Endothelial cell of umbilical vein (primary cell): ENCODE measurements at regions not wholly inside any gene's neighbourhood (a gene's known extent, or its start where the extent isn't known, plus 50 kb on each side); places are given as distances from the start of the nearest gene placed in this dataset.

Experiments
- BruUV-seq: library from RNA; stranded (reverse); fragments of 400-500 nt; replicated peaks from 2 replicates; lab custom pipeline; 2021; lab: Mats Ljungman, UMichigan
- CTCF ChIA-PET: fragments of 300-600, 350-600 bp; sonication (Branson Sonifier 250); formaldehyde crosslinking; loops from one replicate; lab custom pipeline; 2021; ENCODE audit warnings: antibody characterized with exemption, inconsistent platforms; lab: Charles Lee
- POLR2A ChIA-PET: fragments of 300-600, 350-600 bp; sonication (Branson Sonifier 250); formaldehyde crosslinking; loops from one replicate; lab custom pipeline; 2021; ENCODE audit warnings: antibody characterized with exemption, inconsistent platforms; lab: Charles Lee
- DNase-seq: peaks from one replicate; pipeline ENCODE4 v3.0.0-alpha.2; 2011; ENCODE audit warnings: low read depth, low spot score
- FAIRE-seq: peaks from 2 replicates; lab custom pipeline; 2011; peaks lifted over from hg19 to GRCh38; lab: Jason Lieb, UNC
- H2AFZ ChIP-seq: 2 replicates; pipeline ENCODE4 v1.6.0; 2012; ENCODE audit warnings: low read depth, low read length, control low read depth, inconsistent platforms
- H3K27ac ChIP-seq: 2 replicates; pipeline ENCODE4 v1.5.1; 2011; ENCODE audit warnings: low read depth, mild to moderate bottlenecking, control low read depth, low read length, moderate library complexity; ENCODE audit not compliant: insufficient read depth
- H3K27me3 ChIP-seq, 2 experiments: 2 replicates each; pipeline versions ENCODE4 v1.6.0 to v1.6.1; 2011; ENCODE audit warnings: low read length in 2 of 2, mixed read lengths in 1 of 2; ENCODE audit not compliant: control insufficient read depth in 2 of 2, insufficient read depth in 2 of 2
- H3K36me3 ChIP-seq, 2 experiments: 2 replicates in 1 of 2; 3 replicates in 1 of 2; pipeline ENCODE4 v1.5.1; 2011; ENCODE audit warnings: low read length in 2 of 2, mild to moderate bottlenecking in 1 of 2, moderate library complexity in 1 of 2; ENCODE audit not compliant: control insufficient read depth in 2 of 2, insufficient read depth in 2 of 2; ENCODE audit errors: extremely low read depth in 1 of 2
- H3K4me1 ChIP-seq: 3 replicates; pipeline ENCODE4 v1.5.1; 2011; ENCODE audit warnings: mild to moderate bottlenecking, low read length; ENCODE audit not compliant: control insufficient read depth, insufficient read depth; ENCODE audit errors: extremely low read depth
- H3K4me2 ChIP-seq: 2 replicates; pipeline ENCODE4 v1.6.1; 2011; ENCODE audit warnings: low read length, control low read depth, mixed read lengths; ENCODE audit not compliant: insufficient read depth
- H3K4me3 ChIP-seq, 3 experiments: fragments of 200-600 bp in 1 of 3; sonication (generic), shearing (Covaris generic) in 1 of 3; replicated peaks in 1 of 3; 2 replicates each; pipeline ENCODE4 v1.5.1; 2011 to 2016; ENCODE audit warnings: control low read depth in 3 of 3, low read length in 3 of 3, mild to moderate bottlenecking in 2 of 3, inconsistent platforms in 1 of 3, low read depth in 1 of 3, moderate library complexity in 1 of 3; ENCODE audit not compliant: insufficient read depth in 1 of 3
- H3K79me2 ChIP-seq: 2 replicates; pipeline ENCODE4 v1.6.0; 2012; ENCODE audit warnings: low read length, inconsistent platforms; ENCODE audit not compliant: control insufficient read depth, insufficient read depth
- H3K9ac ChIP-seq: replicated peaks from 2 replicates; pipeline ENCODE3; 2011; ENCODE audit warnings: low read length, control low read depth; ENCODE audit not compliant: insufficient read depth; ENCODE audit errors: extremely low read depth
- H3K9me1 ChIP-seq: replicated peaks from 3 replicates; pipeline ENCODE4 v1.6.0; 2011; ENCODE audit warnings: mild to moderate bottlenecking, low read length; ENCODE audit not compliant: control insufficient read depth, insufficient read depth; ENCODE audit errors: extremely low read depth
- H3K9me3 ChIP-seq: replicated peaks from 2 replicates; pipeline ENCODE4 v1.5.1; 2012; ENCODE audit warnings: low read length, inconsistent platforms; ENCODE audit not compliant: control insufficient read depth, insufficient read depth
- H4K20me1 ChIP-seq: replicated peaks from 2 replicates; pipeline ENCODE3; 2011; ENCODE audit warnings: mild to moderate bottlenecking, low read length; ENCODE audit not compliant: control insufficient read depth, insufficient read depth; ENCODE audit errors: extremely low read depth
- EZH2 ChIP-seq: IDR thresholded peaks from 2 replicates; pipeline ENCODE4 v1.6.1; 2012; ENCODE audit warnings: borderline replicate concordance, low read depth, mild to moderate bottlenecking, moderate library complexity, low read length, inconsistent platforms; ENCODE audit not compliant: severe bottlenecking
- FOS ChIP-seq: IDR thresholded peaks from 2 replicates; pipeline ENCODE4 v1.6.1; 2011; ENCODE audit warnings: mild to moderate bottlenecking, low read length, moderate library complexity, borderline replicate concordance; ENCODE audit not compliant: insufficient read depth
- GATA2 ChIP-seq: IDR thresholded peaks from 2 replicates; pipeline ENCODE4 v1.7.0; 2011; ENCODE audit warnings: low read depth, mild to moderate bottlenecking, moderate library complexity, mixed read lengths, low read length; ENCODE audit not compliant: insufficient read length, insufficient read depth
- JUN ChIP-seq: IDR thresholded peaks from 2 replicates; pipeline ENCODE4 v1.6.1; 2011; ENCODE audit warnings: borderline replicate concordance, low read depth; ENCODE audit not compliant: insufficient read length, insufficient read depth
- MYC ChIP-seq: IDR thresholded peaks from one replicate; pipeline ENCODE4 v1.6.1; 2011; ENCODE audit warnings: mild to moderate bottlenecking, low read depth, low read length
- POLR2A ChIP-seq: IDR thresholded peaks from 2 replicates; pipeline ENCODE4 v1.6.1; 2012; ENCODE audit warnings: low read depth, mild to moderate bottlenecking, control low read depth, low read length
- POLR2AphosphoS5 ChIP-seq: IDR thresholded peaks from 2 replicates; pipeline ENCODE4 v1.6.1; 2012; ENCODE audit warnings: low read depth, mild to moderate bottlenecking, control low read depth, low read length, moderate library complexity; ENCODE audit not compliant: insufficient read depth
- dilution Hi-C: fragments of 300-500 bp; cut with MboI; formaldehyde crosslinking; loops from one replicate; pipeline ENCODE4 v1.15.0; 2019; ENCODE audit warnings: low sequenced_read_pairs; ENCODE audit not compliant: extremely low pct_ligation_motif_present
- intact Hi-C: fragments of 100-400 bp; cut with micrococcal nuclease; formaldehyde crosslinking; loops from one replicate; pipeline ENCODE4 v1.10.0; 2022
- TF ChIP-seq, protein P1 (sequence below), 2 donors: IDR thresholded peaks; 1 replicate in 1 of 2; 2 replicates in 1 of 2; pipeline ENCODE4 v1.5.1; 2011; ENCODE audit warnings: low read length in 2 of 2, mild to moderate bottlenecking in 2 of 2, moderate library complexity in 2 of 2, control low read depth in 1 of 2, inconsistent platforms in 1 of 2, low read depth in 1 of 2; ENCODE audit not compliant: insufficient read depth in 1 of 2; ENCODE audit errors: extremely low read depth in 1 of 2
- TF ChIP-seq, protein P2 (sequence below): IDR thresholded peaks from 2 replicates; pipeline ENCODE4 v1.6.1; 2011; ENCODE audit not compliant: insufficient read depth, insufficient read length

DNA sequence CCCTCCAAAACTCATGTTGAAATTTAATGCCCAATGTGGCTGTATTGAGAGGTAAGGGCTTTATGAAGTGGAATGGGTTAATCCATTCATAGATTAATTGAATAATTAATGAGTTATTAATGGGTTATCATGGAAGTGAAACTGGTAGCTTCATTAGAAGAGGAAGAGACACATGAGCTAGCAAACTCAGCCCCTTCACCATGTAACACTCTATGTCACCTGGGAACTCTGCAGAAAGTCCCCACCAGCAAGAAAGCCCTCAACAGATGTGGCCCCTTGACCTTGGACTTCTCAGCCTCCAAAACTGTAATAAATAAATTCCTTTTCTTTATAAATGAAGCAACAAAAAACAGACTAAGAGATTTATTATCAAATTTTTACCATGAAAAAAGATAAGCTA, 223.5 kb downstream of the KLF12 start:
- Histone ChIP-seq H3K4me1 (peaks cover 8% of the 10 kb centered on the region), H3K9me1 (no peaks in the 10 kb centered on the region), H3K79me2 (no peaks in the 10 kb centered on the region), H3K9ac (no peak overlapping the region), H3K36me3 (no peaks in the 10 kb centered on the region), H3K4me2 (no peak overlapping the region), H4K20me1 (no peaks in the 10 kb centered on the region), H3K27me3 (no peaks in the 10 kb centered on the region), H2AFZ (no peak overlapping the region), H3K27ac (no peak overlapping the region), H3K9me3 (no peaks in the 10 kb centered on the region), H3K4me3 (no peak overlapping the region)
- dilution Hi-C loops = no loop called here
- no TSS peak for BruUV-seq
- POLR2A ChIA-PET = no interaction called here
- CTCF ChIA-PET = no interaction called here
- TF ChIP-seq POLR2AphosphoS5 (no peak), FOS (no peak), POLR2A (no peak), JUN (no peak), GATA2 (no peak), EZH2 (no peak), MYC (no peak)
- TF ChIP-seq, protein P1, sequence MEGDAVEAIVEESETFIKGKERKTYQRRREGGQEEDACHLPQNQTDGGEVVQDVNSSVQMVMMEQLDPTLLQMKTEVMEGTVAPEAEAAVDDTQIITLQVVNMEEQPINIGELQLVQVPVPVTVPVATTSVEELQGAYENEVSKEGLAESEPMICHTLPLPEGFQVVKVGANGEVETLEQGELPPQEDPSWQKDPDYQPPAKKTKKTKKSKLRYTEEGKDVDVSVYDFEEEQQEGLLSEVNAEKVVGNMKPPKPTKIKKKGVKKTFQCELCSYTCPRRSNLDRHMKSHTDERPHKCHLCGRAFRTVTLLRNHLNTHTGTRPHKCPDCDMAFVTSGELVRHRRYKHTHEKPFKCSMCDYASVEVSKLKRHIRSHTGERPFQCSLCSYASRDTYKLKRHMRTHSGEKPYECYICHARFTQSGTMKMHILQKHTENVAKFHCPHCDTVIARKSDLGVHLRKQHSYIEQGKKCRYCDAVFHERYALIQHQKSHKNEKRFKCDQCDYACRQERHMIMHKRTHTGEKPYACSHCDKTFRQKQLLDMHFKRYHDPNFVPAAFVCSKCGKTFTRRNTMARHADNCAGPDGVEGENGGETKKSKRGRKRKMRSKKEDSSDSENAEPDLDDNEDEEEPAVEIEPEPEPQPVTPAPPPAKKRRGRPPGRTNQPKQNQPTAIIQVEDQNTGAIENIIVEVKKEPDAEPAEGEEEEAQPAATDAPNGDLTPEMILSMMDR (IDR thresholded peaks at IDR 0.05; ENCODE audit: extremely low read depth in 1 of 2, insufficient read depth in 1 of 2, low read depth in 1 of 2, low read length in 2 of 2) = no peak
- TF ChIP-seq, protein P2, sequence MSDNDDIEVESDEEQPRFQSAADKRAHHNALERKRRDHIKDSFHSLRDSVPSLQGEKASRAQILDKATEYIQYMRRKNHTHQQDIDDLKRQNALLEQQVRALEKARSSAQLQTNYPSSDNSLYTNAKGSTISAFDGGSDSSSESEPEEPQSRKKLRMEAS = no peak
- intact Hi-C loops = no loop called here
- no peak for DNase-seq
- no peak for FAIRE-seq
